ENCODE measurements at regions not wholly inside any gene's neighbourhood (a gene's known extent, or its start where the extent isn't known, plus 50 kb on each side); places are given as distances from the start of the nearest gene placed in this dataset.

GRCh38 chr7:145718129-145718528, 398.5 kb upstream of the CNTNAP2 start:
- no peak for TF ChIP-seq POLR2A (IDR thresholded peaks at IDR 0.05)
- no peak for TF ChIP-seq POLR2AphosphoS5 (IDR thresholded peaks at IDR 0.05)

Measured in breast epithelium (tissue), 3 donors.